ENCODE measurements at regions not wholly inside any gene's neighbourhood (a gene's known extent, or its start where the extent isn't known, plus 50 kb on each side); places are given as distances from the start of the nearest gene placed in this dataset.

GRCh38 chr4:174023641-174024040 is 259.8 kb downstream of the FBXO8 start:
- H3K4me3 ChIP-seq (ENCODE audit: low read depth, low read length): no peak overlapping the region
- no peak for DNase-seq (ENCODE audit: low read depth)
- TF ChIP-seq CTCF (conservative IDR thresholded peaks at IDR 0.05; ENCODE audit: low read depth, low read length): no peak

GRCh38 chr4:174018236-174018635 is 265.2 kb downstream of the FBXO8 start:
- no peak for DNase-seq (ENCODE audit: low read depth)
- no peak for TF ChIP-seq CTCF (conservative IDR thresholded peaks at IDR 0.05; ENCODE audit: low read depth, low read length)
- no peak overlapping the region for H3K4me3 ChIP-seq (ENCODE audit: low read depth, low read length)

GRCh38 chr4:174016251-174016650 is 267.2 kb downstream of the FBXO8 start:
- no peak for DNase-seq (ENCODE audit: low read depth)
- H3K4me3 ChIP-seq (ENCODE audit: low read depth, low read length): no peak overlapping the region
- TF ChIP-seq CTCF (conservative IDR thresholded peaks at IDR 0.05; ENCODE audit: low read depth, low read length): no peak

GRCh38 chr4:174012886-174013259 is 270.6 kb downstream of the FBXO8 start:
- no peak overlapping the region for H3K4me3 ChIP-seq (ENCODE audit: low read depth, low read length)
- DNase-seq (ENCODE audit: low read depth): no peak
- no peak for TF ChIP-seq CTCF (conservative IDR thresholded peaks at IDR 0.05; ENCODE audit: low read depth, low read length)

GRCh38 chr4:174012135-174012885 is 271.2 kb downstream of the FBXO8 start:
- H3K4me3 ChIP-seq (ENCODE audit: low read depth, low read length): no peak overlapping the region
- no peak for DNase-seq (ENCODE audit: low read depth)
- TF ChIP-seq CTCF (conservative IDR thresholded peaks at IDR 0.05; ENCODE audit: low read depth, low read length): no peak

GRCh38 chr4:174010547-174010946 is 272.9 kb downstream of the FBXO8 start:
- DNase-seq (ENCODE audit: low read depth): no peak
- TF ChIP-seq CTCF (conservative IDR thresholded peaks at IDR 0.05; ENCODE audit: low read depth, low read length): no peak
- no peak overlapping the region for H3K4me3 ChIP-seq (ENCODE audit: low read depth, low read length)
